Daoy (cell line): ENCODE measurements at regions not wholly inside any gene's neighbourhood (a gene's known extent, or its start where the extent isn't known, plus 50 kb on each side); places are given as distances from the start of the nearest gene placed in this dataset.
"Not testable (repeated sequence)": the region's sequence is repeated elsewhere in the genome, so short reads cannot be mapped to it uniquely, and the experiment has no call there.

Experiments used
- DNase-seq: peaks from one replicate; pipeline ENCODE4 v3.0.0-alpha.2; 2015; ENCODE audit warnings: low read depth

GRCh38 chr7:8809320-8809719 is 375.9 kb downstream of the NXPH1 start:
- no peak for DNase-seq

- no peak for DNase-seq
These were observed 384.1 kb downstream of the NXPH1 start for GRCh38 chr7:8817448-8818036.

- no peak for DNase-seq
These were observed 385.0 kb downstream of the NXPH1 start for GRCh38 chr7:8818406-8818805.

GRCh38 chr7:8822595-8822994 is 389.2 kb downstream of the NXPH1 start:
- no peak for DNase-seq

GRCh38 chr7:8823486-8823885 is 390.1 kb downstream of the NXPH1 start:
- DNase-seq: no peak

- DNase-seq: no peak
These were observed 393.9 kb downstream of the NXPH1 start for GRCh38 chr7:8827329-8827728.

GRCh38 chr7:8829100-8829499 is 395.7 kb downstream of the NXPH1 start:
- DNase-seq: no peak

GRCh38 chr7:8831376-8831775 is 398.0 kb downstream of the NXPH1 start:
- no peak for DNase-seq

- DNase-seq: no peak
These were observed 399.9 kb downstream of the NXPH1 start for GRCh38 chr7:8833355-8833754.

GRCh38 chr7:8841171-8841570 is 407.8 kb downstream of the NXPH1 start:
- no peak for DNase-seq

- no peak for DNase-seq
These were observed 438.3 kb downstream of the NXPH1 start for GRCh38 chr7:8871716-8872115.

GRCh38 chr7:8881916-8882315 is 448.5 kb downstream of the NXPH1 start:
- DNase-seq: no peak

- DNase-seq: no peak
These were observed 452.1 kb downstream of the NXPH1 start for GRCh38 chr7:8885480-8886000.

- DNase-seq: not testable (repeated sequence)
These were observed 456.9 kb downstream of the NXPH1 start for GRCh38 chr7:8890346-8890745.

- DNase-seq: no peak
These were observed 460.4 kb downstream of the NXPH1 start for GRCh38 chr7:8893775-8894174.

- DNase-seq: no peak
These were observed 473.1 kb downstream of the NXPH1 start for GRCh38 chr7:8906396-8907075.

- DNase-seq: no peak
These were observed 475.5 kb downstream of the NXPH1 start for GRCh38 chr7:8908889-8909288.

- no peak for DNase-seq
These were observed 480.3 kb downstream of the NXPH1 start for GRCh38 chr7:8913682-8914081.

- no peak for DNase-seq
These were observed 488.4 kb downstream of the NXPH1 start for GRCh38 chr7:8921807-8922206.

- DNase-seq: no peak
These were observed 489.3 kb downstream of the NXPH1 start for GRCh38 chr7:8922726-8923125.

GRCh38 chr7:8923164-8923806 is 489.9 kb downstream of the NXPH1 start:
- no peak for DNase-seq

GRCh38 chr7:8931906-8932646 is 498.7 kb downstream of the NXPH1 start:
- no peak for DNase-seq
